Medulla oblongata (tissue), 1 donor: ENCODE measurements at regions not wholly inside any gene's neighbourhood (a gene's known extent, or its start where the extent isn't known, plus 50 kb on each side); places are given as distances from the start of the nearest gene placed in this dataset.
"Not testable (repeated sequence)": the region's sequence is repeated elsewhere in the genome, so short reads cannot be mapped to it uniquely, and the experiment has no call there.

Experiments used
- DNase-seq: peaks from one replicate; pipeline ENCODE4 v3.0.0-alpha.2; 2015; ENCODE audit errors: extremely low spot score

- DNase-seq: no peak
Measured at GRCh38 chr1:232416026-232416568, 213.8 kb downstream of the SIPA1L2 start.

- not testable (repeated sequence) for DNase-seq
Measured at GRCh38 chr1:232415481-232415880, 214.5 kb downstream of the SIPA1L2 start.

- no peak for DNase-seq
Measured at GRCh38 chr1:232414100-232414499, 215.8 kb downstream of the SIPA1L2 start.

- no peak for DNase-seq
Measured at GRCh38 chr1:232413674-232414073, 216.3 kb downstream of the SIPA1L2 start.

GRCh38 chr1:232409584-232409983 lies 220.3 kb downstream of the SIPA1L2 start:
- no peak for DNase-seq

- DNase-seq: no peak
Measured at GRCh38 chr1:232407120-232407519, 222.8 kb downstream of the SIPA1L2 start.

- DNase-seq: no peak
Measured at GRCh38 chr1:232405781-232406180, 224.2 kb downstream of the SIPA1L2 start.

- no peak for DNase-seq
Measured at GRCh38 chr1:232404981-232405731, 224.8 kb downstream of the SIPA1L2 start.

- DNase-seq: no peak
Measured at GRCh38 chr1:232404227-232404626, 225.7 kb downstream of the SIPA1L2 start.

- DNase-seq: no peak
Measured at GRCh38 chr1:232403017-232403714, 226.8 kb downstream of the SIPA1L2 start.

GRCh38 chr1:232398823-232399222 lies 231.1 kb downstream of the SIPA1L2 start:
- no peak for DNase-seq

- no peak for DNase-seq
Measured at GRCh38 chr1:232393444-232394146, 236.3 kb downstream of the SIPA1L2 start.

GRCh38 chr1:232393010-232393409 lies 236.9 kb downstream of the SIPA1L2 start:
- DNase-seq: no peak

- DNase-seq: no peak
Measured at GRCh38 chr1:232390590-232390989, 239.3 kb downstream of the SIPA1L2 start.

- no peak for DNase-seq
Measured at GRCh38 chr1:232389744-232390143, 240.2 kb downstream of the SIPA1L2 start.

- DNase-seq: no peak
Measured at GRCh38 chr1:232388363-232388762, 241.6 kb downstream of the SIPA1L2 start.

- DNase-seq: no peak
Measured at GRCh38 chr1:232386721-232387510, 243.0 kb downstream of the SIPA1L2 start.

GRCh38 chr1:232386294-232386693 lies 243.6 kb downstream of the SIPA1L2 start:
- DNase-seq: no peak

- DNase-seq: no peak
Measured at GRCh38 chr1:232385221-232385620, 244.7 kb downstream of the SIPA1L2 start.

GRCh38 chr1:232384171-232384883 lies 245.6 kb downstream of the SIPA1L2 start:
- DNase-seq: no peak
